AG10803 (cell line): ENCODE measurements at regions not wholly inside any gene's neighbourhood (a gene's known extent, or its start where the extent isn't known, plus 50 kb on each side); places are given as distances from the start of the nearest gene placed in this dataset.
"Not testable (repeated sequence)": the region's sequence is repeated elsewhere in the genome, so short reads cannot be mapped to it uniquely, and the experiment has no call there.

ENCODE experiments used
- DNase-seq: peaks from one replicate; pipeline ENCODE4 v3.0.0; 2010; ENCODE audit warnings: low read depth
- H3K4me3 ChIP-seq: 2 replicates; pipeline ENCODE4 v1.5.1; 2011; ENCODE audit warnings: mild to moderate bottlenecking, low read length, control low read depth
- CTCF ChIP-seq: conservative IDR thresholded peaks from 2 replicates; pipeline ENCODE4 v1.5.1; 2011; ENCODE audit warnings: mild to moderate bottlenecking, low read length, control low read depth, inconsistent platforms

GRCh38 chr4:134935320-134935719 is 733.7 kb upstream of the PABPC4L start:
- no peak for DNase-seq
- no peak for TF ChIP-seq CTCF
- H3K4me3 ChIP-seq: no peak overlapping the region

- no peak for DNase-seq
- no peak for TF ChIP-seq CTCF
Observed at GRCh38 chr4:134934036-134934808, 732.6 kb upstream of the PABPC4L start.

GRCh38 chr4:134915355-134915754 is 713.8 kb upstream of the PABPC4L start:
- H3K4me3 ChIP-seq: no peak overlapping the region
- no peak for DNase-seq
- TF ChIP-seq CTCF: no peak

More at GRCh38 chr4:134934036-134934808, 732.6 kb upstream of the PABPC4L start:
- H3K4me3 ChIP-seq: no peak overlapping the region

- H3K4me3 ChIP-seq, DNase-seq: not testable (repeated sequence)
Observed at GRCh38 chr4:134914250-134914649, 712.7 kb upstream of the PABPC4L start.

GRCh38 chr4:134911941-134912340 is 710.4 kb upstream of the PABPC4L start:
- no peak overlapping the region for H3K4me3 ChIP-seq
- DNase-seq: no peak
- TF ChIP-seq CTCF: no peak

- no peak for DNase-seq
- no peak for TF ChIP-seq CTCF
- H3K4me3 ChIP-seq: no peak overlapping the region
Observed at GRCh38 chr4:134906404-134907023, 704.9 kb upstream of the PABPC4L start.

- no peak overlapping the region for H3K4me3 ChIP-seq
- no peak for TF ChIP-seq CTCF
- DNase-seq: no peak
Observed at GRCh38 chr4:134905061-134905460, 703.5 kb upstream of the PABPC4L start.
